GM21786 (cell line): ENCODE measurements at regions not wholly inside any gene's neighbourhood (a gene's known extent, or its start where the extent isn't known, plus 50 kb on each side); places are given as distances from the start of the nearest gene placed in this dataset.
A peak's percentile ranks its signal among the peaks of the same experiment; 100 is the strongest.

Source experiments
- ATAC-seq: cut with Tn5 transposase; IDR thresholded peaks from one replicate; pipeline ENCODE4 v1.9.1; 2021; ENCODE audit not compliant: unreplicated experiment

GRCh38 chr4:146998157-146998556, 52.5 kb upstream of the TTC29 start:
- ATAC-seq = no peak

GRCh38 chr4:147003956-147004809, 58.5 kb upstream of the TTC29 start:
- no peak for ATAC-seq

GRCh38 chr4:147006229-147006628, 60.6 kb upstream of the TTC29 start:
- no peak for ATAC-seq

- ATAC-seq = no peak
These were observed 64.2 kb upstream of the TTC29 start for GRCh38 chr4:147009875-147010274.

GRCh38 chr4:147011411-147011810, 65.7 kb upstream of the TTC29 start:
- no peak for ATAC-seq

GRCh38 chr4:147012059-147012707, 66.5 kb upstream of the TTC29 start:
- ATAC-seq = no peak

GRCh38 chr4:147014946-147015345, 69.3 kb upstream of the TTC29 start:
- ATAC-seq = no peak

- ATAC-seq = no peak
These were observed 69.8 kb upstream of the TTC29 start for GRCh38 chr4:147015491-147015890.

- ATAC-seq = no peak
These were observed 71.4 kb upstream of the TTC29 start for GRCh38 chr4:147017081-147017480.

- ATAC-seq = peak; percentile 91
These were observed 73.4 kb upstream of the TTC29 start for GRCh38 chr4:147019091-147019490.

- no peak for ATAC-seq
These were observed 74.8 kb upstream of the TTC29 start for GRCh38 chr4:147020456-147020855.

GRCh38 chr4:147025042-147025441, 79.4 kb upstream of the TTC29 start:
- ATAC-seq = no peak

- no peak for ATAC-seq
These were observed 83.6 kb upstream of the TTC29 start for GRCh38 chr4:147029296-147029695.

- ATAC-seq = no peak
These were observed 88.7 kb upstream of the TTC29 start for GRCh38 chr4:147034372-147034771.

GRCh38 chr4:147037069-147037468, 91.4 kb upstream of the TTC29 start:
- ATAC-seq = no peak

GRCh38 chr4:147039976-147040575, 94.4 kb upstream of the TTC29 start:
- ATAC-seq = no peak

- ATAC-seq = no peak
These were observed 95.2 kb upstream of the TTC29 start for GRCh38 chr4:147040874-147041273.

GRCh38 chr4:147041376-147041775, 95.7 kb upstream of the TTC29 start:
- no peak for ATAC-seq

- ATAC-seq = no peak
These were observed 96.4 kb upstream of the TTC29 start for GRCh38 chr4:147042046-147042445.

GRCh38 chr4:147044241-147044640, 98.6 kb upstream of the TTC29 start:
- ATAC-seq = no peak

GRCh38 chr4:147049946-147050345, 104.3 kb upstream of the TTC29 start:
- ATAC-seq = no peak

- ATAC-seq = no peak
These were observed 104.7 kb upstream of the TTC29 start for GRCh38 chr4:147050356-147050765.
